PFSK-1 (cell line): ENCODE measurements at regions not wholly inside any gene's neighbourhood (a gene's known extent, or its start where the extent isn't known, plus 50 kb on each side); places are given as distances from the start of the nearest gene placed in this dataset.

Source experiments
- FOXP2 ChIP-seq: optimal IDR thresholded peaks from 2 replicates; pipeline ENCODE3; 2011; ENCODE audit warnings: borderline replicate concordance, control low read depth, inconsistent platforms; ENCODE audit not compliant: insufficient read depth; ENCODE audit errors: extremely low read length, extremely low read depth
- POLR2AphosphoS5 ChIP-seq: IDR thresholded peaks from 2 replicates; pipeline ENCODE4 v1.6.1; 2012; ENCODE audit warnings: low read depth, mild to moderate bottlenecking, control low read depth, low read length, moderate library complexity
- REST ChIP-seq, 2 experiments: IDR thresholded peaks; 2 replicates each; pipeline versions ENCODE4 v1.6.1 to v1.8.0; 2011 to 2012; ENCODE audit warnings: low read depth in 2 of 2, low read length in 2 of 2, control low read depth in 1 of 2, inconsistent platforms in 1 of 2, mild to moderate bottlenecking in 1 of 2, moderate library complexity in 1 of 2; ENCODE audit not compliant: insufficient read depth in 1 of 2
- SIN3A ChIP-seq: IDR thresholded peaks from 2 replicates; pipeline ENCODE4 v1.6.1; 2012; ENCODE audit warnings: mild to moderate bottlenecking, low read length, moderate library complexity, borderline replicate concordance; ENCODE audit not compliant: insufficient read depth
- TAF1 ChIP-seq: IDR thresholded peaks from 2 replicates; pipeline ENCODE4 v1.6.1; 2012; ENCODE audit warnings: low read length, control low read depth, borderline replicate concordance; ENCODE audit not compliant: insufficient read depth

GRCh38 chr13:48833412-48833811, 142.3 kb upstream of the FNDC3A start:
- TF ChIP-seq POLR2AphosphoS5 (no peak), TAF1 (no peak), REST (IDR thresholded peaks at IDR 0.05; ENCODE audit: insufficient read depth in 1 of 2, low read depth in 2 of 2, low read length in 2 of 2) (no peak), SIN3A (no peak), FOXP2 (no peak)
